ENCODE measurements at regions not wholly inside any gene's neighbourhood (a gene's known extent, or its start where the extent isn't known, plus 50 kb on each side); places are given as distances from the start of the nearest gene placed in this dataset.

DNA sequence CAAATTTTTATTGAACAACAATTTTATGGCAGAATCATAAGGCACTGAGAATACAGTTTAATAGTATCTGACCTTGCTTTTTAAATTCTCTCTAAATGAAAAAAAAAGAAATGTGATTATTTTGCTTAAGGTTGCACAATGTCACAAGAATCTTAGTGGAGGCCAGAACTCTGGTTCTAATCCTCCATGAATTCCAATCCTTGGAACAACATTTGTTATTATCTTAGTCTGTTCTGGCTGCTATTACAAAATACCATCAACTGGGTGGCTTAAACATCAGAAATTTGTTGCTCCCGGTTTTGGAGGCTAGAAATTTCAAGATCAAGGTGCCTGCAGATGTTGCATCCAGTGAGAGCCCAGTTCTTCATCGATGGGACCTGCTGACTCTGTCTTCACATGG, 158.2 kb upstream of the POM121L12 start:
- no peak for DNase-seq

DNA sequence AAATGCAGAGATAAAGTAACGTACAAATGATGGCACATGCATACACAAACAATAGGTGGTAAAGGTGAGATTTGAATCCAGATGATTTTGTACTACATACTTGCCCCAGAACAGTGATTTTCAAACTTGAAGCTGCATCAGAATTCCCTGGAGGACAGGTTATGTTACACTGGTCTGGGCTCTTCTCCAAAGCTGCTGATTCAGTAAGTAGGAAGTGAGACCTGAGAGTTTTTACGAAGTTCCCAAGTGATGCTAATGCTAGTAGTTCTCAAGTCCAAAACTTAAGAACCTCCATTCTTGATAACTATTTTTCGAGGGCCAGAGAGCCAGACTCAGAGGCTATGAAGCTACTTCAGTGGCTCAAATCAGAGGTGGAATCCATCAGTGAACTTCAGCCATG, 159.0 kb upstream of the POM121L12 start:
- no peak for DNase-seq

DNA sequence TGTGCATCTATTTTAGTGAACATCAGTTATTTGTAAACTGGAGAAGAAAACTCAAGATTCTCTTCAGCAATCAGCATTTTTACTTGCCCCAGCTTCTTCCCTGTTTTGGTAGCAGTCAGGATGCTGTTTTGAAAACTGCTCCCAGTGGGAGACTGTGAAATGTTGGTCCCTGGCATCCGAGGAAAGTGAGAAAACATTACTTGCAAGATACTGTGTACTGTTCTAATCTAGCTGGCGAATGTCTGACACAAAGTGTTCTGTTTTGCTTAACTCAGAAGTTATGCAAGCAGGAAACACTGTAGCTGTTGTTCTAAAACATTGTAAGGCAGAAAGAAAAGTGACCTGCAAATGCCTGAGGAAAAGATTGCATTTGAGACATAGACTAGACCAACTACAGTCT, 171.8 kb upstream of the POM121L12 start:
- DNase-seq: no peak

DNA sequence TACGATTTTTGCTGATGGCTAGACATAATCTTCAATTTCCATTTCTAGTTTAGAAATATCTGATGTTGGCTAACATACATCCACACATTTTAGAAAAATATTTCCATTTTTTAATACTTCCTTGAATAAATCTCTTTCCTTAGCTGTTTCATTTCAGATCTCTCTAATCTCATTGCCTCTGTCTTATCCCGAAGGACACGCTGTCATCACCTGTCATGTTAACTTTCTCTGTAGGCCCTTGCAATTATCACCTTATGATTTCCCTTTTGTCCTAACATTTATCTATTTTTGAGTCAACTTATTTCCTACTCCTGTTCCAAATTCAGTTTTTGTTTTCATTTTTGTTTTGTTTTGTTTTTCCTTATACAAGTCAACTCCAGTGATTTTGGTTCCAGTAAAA, 173.1 kb upstream of the POM121L12 start:
- no peak for DNase-seq

DNA sequence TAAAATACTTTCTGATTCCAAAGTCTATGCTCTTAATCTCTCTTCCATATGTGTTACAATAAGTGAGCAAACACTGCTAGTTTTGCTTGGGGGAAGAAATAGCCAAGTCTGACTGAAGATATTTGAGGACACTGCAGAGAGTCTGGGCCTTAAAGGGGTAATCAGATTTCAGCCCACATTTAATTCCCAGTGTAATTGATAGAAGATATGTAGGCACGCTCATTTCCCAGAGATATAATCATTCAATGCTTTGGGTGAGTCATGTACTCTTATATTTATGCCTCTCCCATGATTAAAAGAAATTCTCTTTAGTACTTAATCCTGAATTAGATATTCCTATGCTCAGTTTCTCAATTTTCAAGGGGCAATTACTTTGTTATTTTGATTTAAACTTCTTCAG, 178.1 kb upstream of the POM121L12 start:
- no peak for DNase-seq

DNA sequence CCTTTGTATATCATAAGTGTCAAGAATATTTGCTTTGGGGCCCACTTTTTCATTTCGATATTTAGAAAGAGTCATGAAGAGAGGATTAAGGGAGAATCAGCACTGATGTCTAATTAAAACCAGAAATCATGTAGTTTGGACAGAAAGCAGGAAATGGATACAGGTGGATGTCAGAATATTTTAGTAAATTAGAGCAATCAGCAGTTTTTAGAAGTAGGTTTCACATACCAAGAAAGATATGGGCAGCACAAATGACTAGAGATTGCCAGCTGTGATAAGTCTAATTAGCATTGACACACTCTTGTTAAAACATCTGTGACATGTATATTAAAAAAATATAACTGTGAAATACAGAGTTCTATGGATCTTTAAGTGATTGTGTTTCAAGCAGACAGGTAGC, 180.8 kb upstream of the POM121L12 start:
- DNase-seq: no peak

DNA sequence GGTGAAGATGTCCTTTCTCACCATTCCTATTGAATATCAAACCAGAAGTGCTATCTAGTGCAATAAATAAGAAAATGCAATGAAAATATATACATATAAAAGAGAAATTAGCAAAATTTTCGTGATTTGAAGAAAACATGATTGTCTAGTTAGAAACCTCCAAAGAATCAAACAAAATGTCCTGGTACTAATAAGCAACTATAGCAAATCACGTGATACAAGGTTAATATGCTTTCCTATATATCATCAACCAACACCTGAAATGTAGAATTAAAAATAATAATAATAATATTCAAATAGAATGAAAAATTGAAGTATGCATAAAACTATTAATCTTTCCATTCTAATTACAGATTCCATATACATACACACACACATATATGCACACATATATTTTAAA, 183.9 kb upstream of the POM121L12 start:
- DNase-seq: no peak

GRCh38 chr7:52843436-52843835, 192.0 kb upstream of the POM121L12 start:
- no peak for DNase-seq

- DNase-seq: no peak
These were observed 193.1 kb upstream of the POM121L12 start for GRCh38 chr7:52842202-52842900.

- no peak for DNase-seq
These were observed 196.4 kb upstream of the POM121L12 start for GRCh38 chr7:52838981-52839411.

DNA sequence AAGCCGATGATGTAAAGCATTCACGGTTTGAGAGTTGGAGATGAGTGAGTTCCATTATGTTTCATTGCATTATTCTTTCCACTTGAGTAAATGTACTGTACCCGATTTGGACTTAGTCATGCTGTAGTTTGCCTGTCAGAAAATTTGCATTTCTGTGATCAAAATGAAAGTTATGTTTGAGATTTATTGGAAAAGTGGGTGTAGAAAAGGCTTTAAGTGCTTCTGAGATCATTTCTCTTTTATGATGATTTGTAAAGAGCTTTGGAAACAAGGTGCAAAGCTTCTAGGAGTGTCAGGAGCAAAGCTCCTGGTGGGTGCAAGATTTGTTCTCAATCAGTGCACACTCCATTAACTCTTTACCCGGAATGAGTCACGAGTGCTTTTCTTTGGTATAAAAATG, 204.1 kb upstream of the POM121L12 start:
- DNase-seq: no peak

DNA sequence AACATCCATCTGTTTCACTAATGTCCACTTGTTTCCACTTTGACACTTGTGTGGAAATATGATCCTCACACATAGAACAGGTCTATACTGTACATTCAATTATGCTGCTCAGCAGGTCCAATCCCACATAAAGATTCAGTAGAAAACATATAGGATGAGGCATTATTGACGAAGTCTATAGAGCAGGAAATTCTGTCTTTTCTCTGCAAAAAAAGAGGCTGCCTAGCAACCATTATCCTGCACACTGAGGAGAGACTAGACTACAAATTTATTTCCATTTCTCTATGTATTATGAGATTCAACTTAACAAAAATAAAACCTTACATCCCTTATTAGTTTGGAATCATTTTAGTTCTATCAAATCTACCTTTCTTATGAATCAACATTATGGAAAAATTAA, 204.6 kb upstream of the POM121L12 start:
- no peak for DNase-seq

GRCh38 chr7:52826515-52827265, 208.7 kb upstream of the POM121L12 start:
- no peak for DNase-seq

DNA sequence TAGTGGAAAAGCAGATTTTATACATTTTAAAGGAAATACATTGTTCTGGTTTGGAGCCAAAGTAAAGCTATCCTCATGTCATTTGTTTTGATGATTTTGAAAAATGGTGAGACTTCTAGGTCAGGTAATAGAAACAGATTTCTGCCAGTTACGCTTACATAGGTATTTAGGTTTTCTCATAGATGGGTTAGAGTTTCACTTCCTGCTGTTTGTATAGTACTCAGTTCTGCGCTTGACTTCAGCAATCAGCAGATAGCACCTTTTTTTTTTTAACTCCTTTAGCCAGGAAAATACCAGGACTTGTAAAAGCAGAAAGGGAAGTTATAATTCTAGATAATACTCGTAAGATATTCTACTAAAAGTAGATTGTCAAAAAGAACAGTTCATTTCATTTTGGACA, 209.8 kb upstream of the POM121L12 start:
- DNase-seq: no peak

GRCh38 chr7:52811537-52811936, 223.9 kb upstream of the POM121L12 start:
- no peak for DNase-seq

GRCh38 chr7:52799817-52800216, 235.6 kb upstream of the POM121L12 start:
- no peak for DNase-seq

GRCh38 chr7:52797801-52798200, 237.6 kb upstream of the POM121L12 start:
- no peak for DNase-seq

GRCh38 chr7:52794621-52795020, 240.8 kb upstream of the POM121L12 start:
- no peak for DNase-seq

- no peak for DNase-seq
These were observed 244.2 kb upstream of the POM121L12 start for GRCh38 chr7:52791176-52791700.

DNA sequence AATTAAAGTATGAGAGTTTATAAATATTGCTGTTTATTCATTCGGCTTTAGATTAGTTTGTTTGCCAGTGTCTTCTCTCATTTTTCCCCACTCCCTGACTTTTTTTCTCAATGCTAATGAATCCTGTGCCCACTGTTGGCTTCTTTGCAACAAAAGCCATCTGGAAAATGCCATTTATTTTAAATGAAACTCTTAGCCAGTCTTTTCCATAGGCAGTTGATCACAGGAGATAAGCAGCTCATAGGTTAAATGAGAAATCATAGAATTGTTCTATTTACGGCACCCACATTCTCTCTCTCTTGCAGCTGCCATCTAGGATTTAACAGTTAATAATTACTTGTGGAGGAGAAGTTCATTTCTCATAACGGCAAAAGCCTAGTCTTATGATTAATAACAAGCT, 249.3 kb upstream of the POM121L12 start:
- DNase-seq: no peak

DNA sequence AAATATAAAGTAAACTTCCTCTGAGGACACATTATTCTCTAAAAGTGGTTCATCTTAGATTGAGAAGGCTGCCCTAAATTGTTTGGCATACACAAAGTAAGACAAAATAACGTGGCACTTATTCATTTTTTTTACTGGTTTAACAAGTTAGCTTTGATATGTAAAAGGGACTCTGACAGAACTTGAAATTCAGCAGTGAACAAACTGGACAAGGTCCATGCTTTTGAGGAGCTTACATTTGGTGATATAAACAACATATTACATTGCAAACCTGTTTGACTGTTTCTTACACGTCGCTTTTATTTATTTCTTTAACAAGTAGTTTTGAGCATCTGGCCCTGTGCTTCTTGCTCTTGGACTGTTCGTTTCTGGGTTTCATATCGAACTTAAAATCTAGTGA, 253.1 kb upstream of the POM121L12 start:
- no peak for DNase-seq

DNA sequence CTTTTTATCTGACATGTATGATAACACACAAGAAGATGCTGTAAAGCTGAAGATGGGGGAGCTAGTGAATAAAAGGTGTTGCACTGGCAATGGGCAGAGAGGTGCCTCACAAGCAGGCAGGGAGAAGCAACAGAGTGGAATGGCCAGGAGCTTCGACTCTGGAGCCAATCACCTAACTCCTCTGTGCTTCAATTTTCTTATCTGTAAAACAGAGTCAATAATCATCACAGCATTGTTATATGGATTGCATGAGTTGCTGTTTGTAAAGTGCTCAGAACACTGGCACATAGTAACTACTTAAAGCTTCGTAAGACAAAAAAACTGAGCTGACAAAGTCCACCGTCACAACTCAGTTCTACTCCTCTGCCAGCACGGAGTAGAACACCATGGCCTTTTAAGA, 254.2 kb upstream of the POM121L12 start:
- DNase-seq: no peak

- no peak for DNase-seq
These were observed 256.4 kb upstream of the POM121L12 start for GRCh38 chr7:52779004-52779403.

GRCh38 chr7:52777051-52777822, 258.2 kb upstream of the POM121L12 start:
- DNase-seq: no peak

All from stimulated activated CD4-positive, alpha-beta T cell treated with anti-CD3 and anti-CD28 coated beads, Interleukin-2, amount 100 ng/mL, for 24 hours (primary cell).